ENCODE measurements at regions not wholly inside any gene's neighbourhood (a gene's known extent, or its start where the extent isn't known, plus 50 kb on each side); places are given as distances from the start of the nearest gene placed in this dataset.

DNA sequence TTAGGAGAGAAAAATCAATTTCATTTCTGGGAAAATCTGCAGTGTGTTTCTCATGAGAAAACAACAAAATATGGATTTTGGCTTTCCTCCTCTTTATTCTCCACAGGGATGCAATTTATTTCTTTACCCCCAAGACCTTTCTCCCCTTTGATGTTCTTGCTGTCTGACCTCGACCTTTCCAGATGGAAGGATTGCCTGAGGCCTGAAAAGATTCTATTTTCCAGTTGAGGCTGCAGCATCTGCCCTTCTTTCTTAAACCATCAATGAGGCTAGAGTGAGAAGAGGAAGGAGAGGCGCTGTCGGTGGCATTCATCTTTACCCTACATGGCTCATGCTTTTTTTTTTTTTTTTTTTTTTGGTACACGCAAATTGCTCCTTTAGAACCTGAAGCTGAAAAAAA, 344.2 kb upstream of the BTBD3 start (continued):
- TF ChIP-seq CTBP2 (IDR thresholded peaks at IDR 0.05; ENCODE audit: borderline replicate concordance, insufficient read depth, insufficient read length, low read length), result no peak
- TF ChIP-seq SP1 (IDR thresholded peaks at IDR 0.05; ENCODE audit: low read depth, low read length), result no peak
- no peak for TF ChIP-seq SP2 (IDR thresholded peaks at IDR 0.05; ENCODE audit: low read length)

Measured in H1 (cell line).